H1 (cell line): ENCODE measurements at regions not wholly inside any gene's neighbourhood (a gene's known extent, or its start where the extent isn't known, plus 50 kb on each side); places are given as distances from the start of the nearest gene placed in this dataset.

Experiments used
- CTCF ChIP-seq, 3 experiments: IDR thresholded peaks; 1 replicate in 2 of 3; 2 replicates in 1 of 3; pipeline versions ENCODE4 v1.5.1 to v1.6.1; 2011; ENCODE audit warnings: low read length in 3 of 3, mild to moderate bottlenecking in 3 of 3, inconsistent platforms in 2 of 3, low read depth in 1 of 3, moderate library complexity in 1 of 3; ENCODE audit not compliant: insufficient read depth in 1 of 3; ENCODE audit errors: control extremely low read depth in 1 of 3
- EGR1 ChIP-seq: IDR thresholded peaks from 2 replicates; pipeline ENCODE4 v1.6.1; 2011; ENCODE audit warnings: low read depth, low read length, borderline replicate concordance
- EP300 ChIP-seq, 2 experiments: IDR thresholded peaks; 1 replicate in 1 of 2; 2 replicates in 1 of 2; pipeline ENCODE4 v1.6.1; 2011 to 2012; ENCODE audit warnings: low read depth in 2 of 2, low read length in 2 of 2, mild to moderate bottlenecking in 2 of 2, borderline replicate concordance in 1 of 2, inconsistent platforms in 1 of 2, moderate library complexity in 1 of 2
- EZH2 ChIP-seq: fragments of 200-600 bp; sonication (generic); IDR thresholded peaks from 2 replicates; pipeline ENCODE4 v1.7.1; 2012; ENCODE audit warnings: low read depth, mild to moderate bottlenecking, moderate library complexity, low read length, inconsistent platforms; ENCODE audit not compliant: severe bottlenecking
- FOSL1 ChIP-seq: IDR thresholded peaks from 2 replicates; pipeline ENCODE4 v1.6.1; 2011; ENCODE audit warnings: mild to moderate bottlenecking, low read depth, low read length, moderate library complexity; ENCODE audit not compliant: insufficient read depth
- HDAC2 ChIP-seq, 2 experiments: fragments of 300-600 bp in 1 of 2; sonication (generic) in 1 of 2; IDR thresholded peaks; 2 replicates each; pipeline ENCODE4 v1.6.1; 2011 to 2012; ENCODE audit warnings: low read depth in 2 of 2, low read length in 2 of 2, mild to moderate bottlenecking in 2 of 2, moderate library complexity in 2 of 2, borderline replicate concordance in 1 of 2, inconsistent platforms in 1 of 2
- POLR2A ChIP-seq, 2 experiments: IDR thresholded peaks; 1 replicate in 1 of 2; 2 replicates in 1 of 2; pipeline ENCODE4 v1.6.1; 2011; ENCODE audit warnings: low read depth in 2 of 2, low read length in 2 of 2, mild to moderate bottlenecking in 2 of 2; ENCODE audit errors: control extremely low read depth in 1 of 2
- POLR2AphosphoS5 ChIP-seq: IDR thresholded peaks from 2 replicates; pipeline ENCODE4 v1.6.1; 2011; ENCODE audit warnings: low read depth, low read length
- SIN3A ChIP-seq, 2 experiments: IDR thresholded peaks in 1 of 2; conservative IDR thresholded peaks in 1 of 2; 2 replicates each; pipeline ENCODE4 v1.6.1; 2011 to 2012; ENCODE audit warnings: low read length in 2 of 2, improper control_type of control experiment in 1 of 2, low read depth in 1 of 2, mild to moderate bottlenecking in 1 of 2
- SRF ChIP-seq: IDR thresholded peaks from 2 replicates; pipeline ENCODE4 v1.6.1; 2011; ENCODE audit warnings: mild to moderate bottlenecking, low read depth, low read length, moderate library complexity

- TF ChIP-seq EP300 (IDR thresholded peaks at IDR 0.05; ENCODE audit: borderline replicate concordance in 1 of 2, low read depth in 2 of 2, low read length in 2 of 2) (no peak), POLR2AphosphoS5 (no peak), CTCF (IDR thresholded peaks at IDR 0.05; ENCODE audit: control extremely low read depth in 1 of 3, insufficient read depth in 1 of 3, low read depth in 1 of 3, low read length in 3 of 3) (no peak), SRF (no peak), SIN3A (conservative IDR thresholded peaks at IDR 0.05 in 1 of 2, IDR thresholded peaks at IDR 0.05 in 1 of 2; ENCODE audit: low read depth in 1 of 2, low read length in 2 of 2) (no peak), HDAC2 (IDR thresholded peaks at IDR 0.05; ENCODE audit: borderline replicate concordance in 1 of 2, low read depth in 2 of 2, low read length in 2 of 2) (no peak), FOSL1 (no peak), EGR1 (no peak), POLR2A (IDR thresholded peaks at IDR 0.05; ENCODE audit: control extremely low read depth in 1 of 2, low read depth in 2 of 2, low read length in 2 of 2) (no peak), EZH2 (no peak)
Observed at GRCh38 chrX:39826813-39827543, 270.8 kb downstream of the BCOR start.
